ENCODE measurements at regions not wholly inside any gene's neighbourhood (a gene's known extent, or its start where the extent isn't known, plus 50 kb on each side); places are given as distances from the start of the nearest gene placed in this dataset.

- TF ChIP-seq POLR2A (IDR thresholded peaks at IDR 0.05; ENCODE audit: low read length): no peak
- TF ChIP-seq GATA1 (IDR thresholded peaks at IDR 0.05; ENCODE audit: low read depth, low read length): no peak
These were observed 446.8 kb downstream of the ANKRD50 start for GRCh38 chr4:124265701-124266100.

Data from erythroblast (primary cell).